ENCODE measurements at regions not wholly inside any gene's neighbourhood (a gene's known extent, or its start where the extent isn't known, plus 50 kb on each side); places are given as distances from the start of the nearest gene placed in this dataset.

- TF ChIP-seq, protein P1, sequence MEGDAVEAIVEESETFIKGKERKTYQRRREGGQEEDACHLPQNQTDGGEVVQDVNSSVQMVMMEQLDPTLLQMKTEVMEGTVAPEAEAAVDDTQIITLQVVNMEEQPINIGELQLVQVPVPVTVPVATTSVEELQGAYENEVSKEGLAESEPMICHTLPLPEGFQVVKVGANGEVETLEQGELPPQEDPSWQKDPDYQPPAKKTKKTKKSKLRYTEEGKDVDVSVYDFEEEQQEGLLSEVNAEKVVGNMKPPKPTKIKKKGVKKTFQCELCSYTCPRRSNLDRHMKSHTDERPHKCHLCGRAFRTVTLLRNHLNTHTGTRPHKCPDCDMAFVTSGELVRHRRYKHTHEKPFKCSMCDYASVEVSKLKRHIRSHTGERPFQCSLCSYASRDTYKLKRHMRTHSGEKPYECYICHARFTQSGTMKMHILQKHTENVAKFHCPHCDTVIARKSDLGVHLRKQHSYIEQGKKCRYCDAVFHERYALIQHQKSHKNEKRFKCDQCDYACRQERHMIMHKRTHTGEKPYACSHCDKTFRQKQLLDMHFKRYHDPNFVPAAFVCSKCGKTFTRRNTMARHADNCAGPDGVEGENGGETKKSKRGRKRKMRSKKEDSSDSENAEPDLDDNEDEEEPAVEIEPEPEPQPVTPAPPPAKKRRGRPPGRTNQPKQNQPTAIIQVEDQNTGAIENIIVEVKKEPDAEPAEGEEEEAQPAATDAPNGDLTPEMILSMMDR (IDR thresholded peaks at IDR 0.05; ENCODE audit: insufficient read depth, low read depth, low read length, missing control alignments) = no peak
- H3K4me3 ChIP-seq (ENCODE audit: low read depth, low read length) = no peak overlapping the region
- no peak for DNase-seq (ENCODE audit: low read depth)
These were observed 122.6 kb upstream of the TWIST2 start for GRCh38 chr2:238725298-238725697.

DNA sequence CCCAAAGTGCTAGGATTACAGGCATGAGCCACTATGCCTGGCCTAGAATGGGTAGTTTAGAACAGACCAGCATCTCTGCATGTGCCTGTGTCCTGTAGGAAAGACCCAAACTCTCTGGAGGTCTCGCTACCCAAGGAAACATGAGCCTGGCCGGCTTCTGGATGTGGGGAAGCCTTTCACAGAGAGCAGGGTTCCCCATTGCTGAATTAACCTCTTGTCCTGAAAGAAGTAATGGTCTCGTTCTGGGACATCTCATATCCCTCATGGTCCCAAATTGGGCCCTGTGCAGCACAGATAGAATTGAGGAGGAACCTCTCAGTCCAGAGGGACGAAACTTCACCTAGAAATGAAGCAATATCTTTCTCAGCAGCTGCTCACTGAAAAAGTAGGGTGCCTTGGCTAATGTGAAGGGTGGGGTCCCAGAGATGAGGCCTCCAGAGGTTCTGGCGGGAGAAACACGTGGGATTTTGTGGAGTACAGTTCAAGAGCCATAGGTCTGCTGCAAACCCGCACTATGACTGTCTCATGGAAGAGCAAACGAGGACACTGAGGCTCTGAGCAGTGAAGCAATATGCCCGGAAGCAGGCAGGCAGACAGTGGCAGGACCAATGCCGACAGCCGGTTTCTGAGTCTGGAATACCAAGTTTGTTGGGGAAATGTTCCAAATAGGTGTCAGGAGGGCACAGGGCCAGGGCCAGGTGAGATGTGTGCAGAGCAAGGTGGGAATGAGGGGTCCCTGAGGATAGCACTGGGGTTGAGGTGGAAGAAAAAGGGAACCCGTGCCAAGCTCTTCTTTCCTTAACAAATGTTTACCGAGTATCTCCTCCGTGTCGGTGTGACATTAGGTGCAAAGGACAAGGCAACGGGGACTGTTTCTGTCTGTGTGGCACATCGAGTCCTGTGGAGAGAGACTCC is 121.0 kb upstream of the TWIST2 start:
- no peak overlapping the region for H3K4me3 ChIP-seq (ENCODE audit: low read depth, low read length)
- TF ChIP-seq, protein P1 (IDR thresholded peaks at IDR 0.05; ENCODE audit: insufficient read depth, low read depth, low read length, missing control alignments) = no peak
- no peak for DNase-seq (ENCODE audit: low read depth)

DNA sequence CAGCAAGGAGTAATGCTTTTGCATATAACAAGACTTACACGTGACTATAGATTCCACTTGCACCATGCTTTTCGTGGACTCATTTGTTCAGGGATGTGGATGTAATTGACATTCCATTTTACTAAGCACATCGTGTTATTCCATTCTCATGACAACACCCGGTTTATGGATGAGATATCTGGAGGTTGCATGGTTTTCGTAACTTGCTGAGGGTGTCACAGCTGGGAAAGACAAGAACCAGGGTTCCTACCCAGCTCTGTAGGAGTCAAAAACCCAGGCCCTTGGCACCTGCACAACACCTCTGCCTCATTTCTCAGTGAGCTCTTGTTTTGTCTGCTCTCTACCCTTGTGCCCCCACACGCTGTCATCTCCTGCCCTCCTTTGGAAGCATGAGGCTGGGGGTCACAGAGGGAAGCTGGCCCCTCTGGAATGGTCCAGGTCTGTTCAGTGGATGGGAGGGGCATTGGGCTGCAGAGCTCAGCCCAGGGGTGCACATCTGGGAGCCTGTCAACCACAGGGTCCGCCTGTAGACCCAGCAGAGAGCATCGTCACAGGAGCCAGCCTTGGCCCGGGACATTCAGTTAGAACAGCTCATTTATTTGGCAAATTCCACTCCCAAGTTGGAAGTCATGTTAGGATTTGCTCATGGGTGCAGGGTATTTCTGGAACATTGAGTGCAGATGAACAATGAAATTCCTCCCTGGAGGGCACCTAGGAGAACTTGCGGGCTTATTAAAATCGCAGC is 120.1 kb upstream of the TWIST2 start:
- H3K4me3 ChIP-seq (ENCODE audit: low read depth, low read length) = no peak overlapping the region
- DNase-seq (ENCODE audit: low read depth) = no peak
- TF ChIP-seq, protein P1 (IDR thresholded peaks at IDR 0.05; ENCODE audit: insufficient read depth, low read depth, low read length, missing control alignments) = no peak

GRCh38 chr2:238728330-238729260 is 119.3 kb upstream of the TWIST2 start:
- TF ChIP-seq, protein P1 (IDR thresholded peaks at IDR 0.05; ENCODE audit: insufficient read depth, low read depth, low read length, missing control alignments) = no peak
- H3K4me3 ChIP-seq (ENCODE audit: low read depth, low read length) = no peak overlapping the region
- no peak for DNase-seq (ENCODE audit: low read depth)

DNA sequence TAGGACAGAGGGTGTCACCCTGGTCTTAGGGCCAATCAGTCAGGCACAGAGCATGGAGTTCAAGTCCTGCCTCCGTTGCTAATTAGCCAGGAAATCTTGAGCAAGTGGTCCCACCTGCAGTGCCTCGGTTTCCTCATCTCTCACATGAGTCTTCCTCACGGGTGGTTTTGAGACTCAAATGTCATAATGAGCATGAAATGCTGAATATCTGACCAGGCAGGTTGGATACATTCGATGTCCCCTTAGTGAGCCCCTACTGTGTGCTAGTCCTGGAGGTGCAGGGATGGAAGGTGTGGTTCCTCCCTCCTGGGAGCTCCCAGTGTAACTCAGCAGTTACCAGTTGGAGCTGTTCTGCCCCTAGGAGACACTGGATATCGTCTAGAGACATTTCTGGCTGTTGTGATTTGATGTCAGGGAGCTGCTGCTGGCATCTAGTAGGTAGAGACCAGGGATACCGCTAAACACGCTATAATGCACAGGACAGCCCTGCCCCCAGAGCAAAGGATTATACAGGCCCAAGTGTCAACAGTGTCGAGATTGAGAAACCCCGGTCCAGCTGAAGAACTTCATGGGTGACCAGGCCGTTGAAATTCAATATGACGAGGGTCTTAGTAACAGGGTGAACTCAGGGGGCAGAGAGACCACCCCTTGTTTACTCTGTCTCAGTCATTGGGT is 118.5 kb upstream of the TWIST2 start:
- TF ChIP-seq, protein P1 (IDR thresholded peaks at IDR 0.05; ENCODE audit: insufficient read depth, low read depth, low read length, missing control alignments) = no peak
- no peak for DNase-seq (ENCODE audit: low read depth)

More for the DNA sequence above, 118.5 kb upstream of the TWIST2 start:
- H3K4me3 ChIP-seq (ENCODE audit: low read depth, low read length) = no peak overlapping the region
